GM18519 (cell line): ENCODE measurements at regions not wholly inside any gene's neighbourhood (a gene's known extent, or its start where the extent isn't known, plus 50 kb on each side); places are given as distances from the start of the nearest gene placed in this dataset.
A peak's percentile ranks its signal among the peaks of the same experiment; 100 is the strongest.

ENCODE experiments used
- ATAC-seq: cut with Tn5 transposase; IDR thresholded peaks from one replicate; pipeline ENCODE4 v1.9.1; 2021; ENCODE audit warnings: mild to moderate bottlenecking, moderate library complexity; ENCODE audit not compliant: unreplicated experiment, low FRiP score

DNA sequence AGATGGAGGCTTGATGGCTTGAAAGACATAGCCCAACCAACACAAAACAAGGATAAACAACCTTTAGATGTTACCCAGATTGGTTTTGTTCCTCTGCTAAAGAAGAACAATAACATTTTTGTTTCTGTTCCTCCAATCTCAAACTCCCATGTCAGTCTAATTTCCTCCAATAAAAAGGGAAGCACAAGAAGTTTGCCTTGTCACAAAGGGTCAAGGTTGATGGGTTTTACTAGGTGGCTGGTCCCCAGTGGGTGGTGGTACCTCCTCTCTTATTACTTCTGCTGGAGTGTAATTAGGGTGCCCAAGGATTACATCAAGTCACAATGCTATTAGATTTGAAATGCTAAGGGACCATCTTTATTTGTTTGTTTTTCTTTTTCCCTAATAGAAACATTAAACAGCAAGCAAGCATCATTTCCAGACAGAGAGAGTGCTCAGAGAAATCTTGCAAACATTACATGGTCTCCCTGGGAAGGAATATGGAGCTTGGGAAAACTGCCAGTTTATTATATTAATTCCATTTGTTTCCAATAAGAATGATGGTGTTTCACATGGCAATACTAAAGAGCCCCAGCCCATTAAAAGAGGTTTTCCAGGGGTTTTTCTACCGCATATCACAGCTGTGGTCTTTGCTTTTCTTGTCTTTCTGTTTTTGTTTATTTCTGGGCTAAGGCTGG, 78.3 kb upstream of the AOAH start:
- no peak for ATAC-seq

DNA sequence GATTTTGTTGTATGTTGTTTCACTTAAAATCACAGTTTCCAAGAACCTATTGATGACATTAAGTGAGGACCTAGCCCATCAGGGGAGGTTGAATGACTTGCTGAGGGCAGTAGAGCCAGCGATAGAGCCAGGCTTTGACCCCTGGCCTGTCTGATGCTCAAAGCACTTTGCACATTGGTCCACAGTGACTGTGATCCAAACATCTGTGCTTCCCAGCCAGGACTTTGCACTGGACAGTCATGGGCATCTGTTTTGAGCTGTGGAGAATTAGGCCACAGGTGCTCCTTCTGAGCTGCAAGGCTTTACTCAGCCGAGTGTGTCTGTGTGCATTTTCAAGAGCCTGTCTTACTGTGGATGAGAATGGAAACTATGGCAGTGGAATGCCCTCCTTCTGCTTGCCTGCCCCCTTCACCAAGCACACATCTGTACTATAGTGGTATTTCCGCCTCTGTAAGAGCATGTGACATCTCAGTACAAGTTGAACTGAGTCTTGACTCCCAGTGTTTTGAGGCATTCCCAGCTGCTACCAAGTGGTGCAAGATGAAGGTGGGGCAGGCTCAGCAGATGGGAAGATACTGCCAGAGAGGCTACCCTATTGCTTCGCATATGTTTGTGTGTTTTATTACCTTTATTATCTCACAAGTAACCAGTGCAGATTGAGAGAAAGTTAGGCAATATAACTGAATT, 72.7 kb upstream of the AOAH start:
- ATAC-seq: no peak

DNA sequence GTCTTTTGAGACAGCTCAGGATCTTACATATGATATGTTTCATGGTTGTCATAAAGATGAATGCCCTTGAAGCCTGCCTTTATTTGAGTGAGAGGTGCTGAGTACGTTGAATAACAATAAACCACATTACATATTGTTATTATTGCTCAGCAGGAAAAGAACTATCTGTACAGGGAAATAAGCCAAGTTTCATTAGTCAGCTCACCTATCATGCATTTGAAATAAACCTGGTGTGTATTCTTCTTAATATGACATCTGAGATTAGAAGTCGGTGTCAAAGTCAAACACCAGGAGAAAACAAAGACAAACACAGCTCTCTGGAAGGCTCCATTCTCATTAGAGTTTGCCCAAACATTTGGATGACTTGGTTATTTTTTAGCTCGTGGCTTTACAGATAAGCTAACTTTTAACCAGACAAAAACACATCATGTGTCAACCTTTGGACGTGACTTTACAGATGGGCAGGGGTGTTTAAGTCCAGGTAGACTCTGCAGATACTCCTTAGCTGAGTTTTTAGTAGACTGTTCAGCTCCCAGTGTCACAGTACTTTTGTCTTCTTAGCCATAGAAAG, 71.2 kb upstream of the AOAH start:
- no peak for ATAC-seq

DNA sequence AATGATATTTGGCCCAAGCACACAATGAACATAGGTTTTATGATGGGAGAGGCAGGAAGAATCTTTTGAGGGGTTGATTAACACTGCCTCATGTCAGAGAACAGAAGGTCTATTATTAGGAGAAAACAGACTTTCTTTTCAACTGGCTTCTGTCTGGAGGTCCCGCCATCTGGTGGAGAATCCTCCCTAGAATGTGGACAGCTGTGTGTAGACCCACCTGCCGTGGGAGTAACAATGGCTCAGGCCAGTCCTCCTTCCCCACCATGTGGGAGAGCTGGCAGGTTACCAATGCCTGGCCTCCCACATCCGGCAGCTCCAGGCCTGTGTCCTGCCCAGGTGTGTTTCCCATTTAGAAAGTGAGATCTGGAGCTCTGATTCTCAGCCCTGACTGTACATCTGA, 70.4 kb upstream of the AOAH start:
- ATAC-seq: no peak

DNA sequence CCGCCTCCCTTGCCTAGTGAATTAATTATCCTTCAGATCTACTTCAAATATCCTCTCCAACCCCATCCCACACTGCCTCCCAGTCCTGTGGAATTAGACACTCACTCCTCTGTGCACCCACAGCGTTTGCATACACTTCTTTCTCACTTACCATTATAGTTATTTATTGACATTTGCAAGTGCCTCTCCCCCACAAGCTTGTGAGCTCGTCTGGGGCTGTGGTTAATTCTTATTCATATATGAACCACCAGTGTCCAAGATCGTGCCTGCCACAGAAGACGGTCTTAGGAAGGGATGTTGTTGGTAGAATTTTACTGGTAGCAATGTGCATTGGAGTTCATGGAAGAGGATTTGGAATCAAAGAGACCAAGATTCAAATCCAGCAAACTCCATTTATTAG, 68.1 kb upstream of the AOAH start:
- ATAC-seq: no peak

DNA sequence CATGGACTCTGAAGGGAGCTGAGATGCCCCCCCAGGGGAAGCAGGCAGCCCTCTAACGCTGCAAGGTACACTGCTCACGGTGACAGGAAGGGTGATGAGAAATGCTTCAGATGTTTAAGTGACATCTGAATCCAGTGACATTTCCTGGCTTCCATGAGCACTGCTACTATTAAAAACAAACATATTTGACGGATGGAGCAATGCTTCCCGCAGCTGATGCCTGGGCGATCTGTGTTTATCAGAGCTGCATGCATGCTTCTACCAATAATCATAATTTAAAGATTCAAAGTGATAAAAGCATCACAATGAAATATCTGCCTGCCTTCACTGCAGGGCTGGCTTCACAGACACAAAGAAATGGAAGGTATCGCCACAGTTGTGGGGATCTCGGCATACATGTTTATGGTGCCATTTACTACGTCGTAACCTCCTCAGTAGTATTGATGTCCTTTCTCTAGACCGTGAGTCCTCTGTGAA, 66.1 kb upstream of the AOAH start:
- no peak for ATAC-seq

DNA sequence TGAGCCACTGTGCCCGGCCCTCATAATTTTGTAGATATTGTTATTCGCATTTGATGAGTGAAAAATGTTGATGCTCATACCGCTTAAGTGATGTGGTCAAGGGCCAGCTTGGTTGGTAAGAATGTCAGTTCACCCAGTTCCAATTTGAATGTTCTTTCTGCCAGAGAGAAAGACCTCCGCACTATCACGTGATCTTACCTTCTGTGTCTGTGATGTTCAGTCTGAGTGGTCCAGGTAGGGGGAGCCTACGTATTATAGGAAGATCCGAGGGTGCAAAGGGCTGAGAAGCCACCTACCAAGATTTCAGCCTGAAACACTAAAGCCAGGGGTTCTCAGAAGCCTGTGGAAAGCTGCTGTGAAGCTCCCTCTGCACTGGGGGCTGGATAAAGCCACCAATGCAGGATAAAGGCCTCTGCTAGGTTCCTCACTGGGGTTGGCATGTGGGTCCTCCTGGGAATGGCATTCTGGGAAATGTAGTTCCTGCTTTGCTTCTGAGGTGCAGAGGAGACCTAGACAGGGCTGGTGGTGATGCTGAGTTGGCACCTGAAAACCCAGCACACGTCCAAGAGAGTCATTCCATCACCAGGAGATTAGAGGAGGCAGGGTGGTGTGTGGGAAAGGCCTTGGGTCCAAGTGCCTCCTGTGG, 64.7 kb upstream of the AOAH start:
- ATAC-seq: no peak

DNA sequence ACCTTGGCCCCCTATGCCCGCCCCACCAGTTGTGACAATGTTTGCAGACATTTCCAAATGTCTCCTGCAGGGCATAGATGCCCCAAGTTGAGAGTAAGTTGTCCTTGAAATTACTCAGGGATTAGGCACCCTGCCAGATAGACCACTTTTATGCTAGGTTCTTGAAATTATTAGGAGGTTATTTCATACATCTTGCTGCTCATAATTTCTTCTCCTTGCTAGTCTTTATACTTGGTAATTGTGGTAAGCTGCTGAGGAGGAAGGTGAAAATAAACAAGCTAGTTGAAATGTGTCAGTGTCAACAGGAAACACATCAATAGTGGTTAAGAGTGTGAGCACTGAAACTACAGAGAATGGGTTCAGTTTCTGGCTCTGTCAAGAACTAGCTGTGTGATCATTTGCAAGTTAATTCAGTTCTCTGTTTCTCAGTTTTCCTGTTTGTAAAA, 63.7 kb upstream of the AOAH start:
- peak; percentile 40 for ATAC-seq

DNA sequence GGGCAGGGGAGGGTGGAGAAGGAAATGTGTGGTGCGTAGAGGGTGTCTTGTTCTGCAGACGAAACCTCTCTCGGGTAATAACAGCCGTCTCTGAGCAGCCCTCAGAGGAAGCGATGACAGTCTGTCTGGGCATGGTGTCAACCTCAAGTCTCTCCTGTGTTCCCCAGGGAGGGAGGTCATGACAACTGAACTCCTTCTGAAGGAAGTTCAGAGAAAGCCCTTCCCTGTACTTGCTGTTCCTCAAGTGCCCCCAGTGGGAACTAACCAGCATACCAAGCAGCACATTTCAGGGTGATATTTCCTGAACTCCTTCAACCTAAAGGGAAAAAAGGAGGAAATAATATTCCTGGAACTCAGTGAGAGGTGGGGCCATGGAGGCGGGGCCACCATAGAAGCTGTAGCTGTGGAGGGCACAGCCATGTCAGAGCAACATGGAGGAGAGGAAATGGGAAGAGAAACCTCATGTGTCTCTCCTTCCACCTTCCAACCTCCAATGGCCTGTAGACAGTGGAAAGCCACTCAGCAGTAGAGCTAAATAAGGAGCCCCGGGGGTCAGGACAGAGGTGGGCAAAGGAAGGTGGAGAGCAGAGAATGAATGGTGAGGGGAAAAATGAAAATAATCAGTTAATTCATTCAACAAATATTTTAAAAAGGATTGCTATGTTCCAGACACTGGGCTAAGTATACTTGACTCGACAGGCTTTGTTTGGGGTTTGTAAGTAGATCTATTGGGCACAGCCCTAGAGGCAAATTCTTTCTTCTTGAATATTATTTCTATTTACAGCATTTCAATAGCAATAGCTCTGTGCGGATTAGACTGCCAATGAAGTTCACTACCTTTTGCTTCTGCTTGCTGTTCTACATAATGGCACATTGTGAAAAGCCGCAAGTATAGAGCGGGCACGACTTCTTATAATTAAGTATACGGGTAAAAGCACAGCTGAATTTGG, 61.0 kb upstream of the AOAH start:
- peak; percentile 92 for ATAC-seq

DNA sequence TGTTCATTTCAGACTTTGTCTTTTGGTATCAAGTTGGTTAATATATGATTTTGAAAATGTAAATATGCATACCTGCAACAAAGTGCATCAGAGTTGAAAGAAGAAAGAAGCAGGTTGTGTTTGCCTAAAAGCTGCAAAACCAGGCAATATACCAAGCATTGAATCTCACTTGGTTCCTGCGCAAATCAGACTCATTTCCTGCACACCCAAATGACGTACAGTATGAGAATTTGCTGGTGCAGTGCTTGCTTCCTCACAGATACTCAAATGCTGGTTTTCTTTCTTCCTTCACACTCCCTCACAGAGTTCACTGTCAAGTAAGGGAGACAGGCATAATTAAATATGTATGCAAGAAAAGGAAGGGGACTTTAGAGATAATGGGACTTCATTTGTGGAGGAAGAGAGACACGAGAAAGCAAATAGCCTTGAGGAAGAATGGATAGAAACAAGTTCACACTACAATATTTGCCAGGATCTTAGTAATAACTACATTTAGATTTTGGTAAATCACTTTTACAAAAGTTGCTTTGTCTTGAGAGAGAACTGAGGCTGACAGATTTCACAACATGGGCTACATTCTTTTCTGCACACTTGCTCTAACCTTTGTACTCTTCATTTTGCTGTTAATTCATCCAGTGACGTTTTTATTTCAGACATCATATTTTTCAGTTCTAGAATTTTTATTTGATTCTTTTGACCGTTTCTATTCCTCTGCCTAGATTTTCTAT, 56.9 kb upstream of the AOAH start:
- no peak for ATAC-seq

DNA sequence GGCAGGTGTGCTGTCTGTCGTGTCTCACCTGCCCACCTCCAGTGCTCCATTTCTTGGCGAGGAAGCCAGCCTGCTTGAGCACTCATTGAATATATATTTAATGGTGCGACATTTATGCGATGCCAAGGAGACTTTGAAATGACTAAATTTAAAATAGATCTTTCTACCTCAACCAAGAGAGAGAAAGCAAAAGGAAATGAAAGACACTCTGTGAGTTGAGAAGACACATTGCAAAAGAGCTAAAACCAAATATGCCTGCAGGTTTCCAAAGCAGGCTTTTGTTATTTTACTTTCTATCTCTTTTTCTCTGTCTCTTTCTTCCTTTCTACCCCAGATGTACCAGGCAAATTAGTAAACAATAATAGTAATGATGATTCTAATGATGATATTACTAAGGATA, 53.6 kb upstream of the AOAH start:
- ATAC-seq: no peak

DNA sequence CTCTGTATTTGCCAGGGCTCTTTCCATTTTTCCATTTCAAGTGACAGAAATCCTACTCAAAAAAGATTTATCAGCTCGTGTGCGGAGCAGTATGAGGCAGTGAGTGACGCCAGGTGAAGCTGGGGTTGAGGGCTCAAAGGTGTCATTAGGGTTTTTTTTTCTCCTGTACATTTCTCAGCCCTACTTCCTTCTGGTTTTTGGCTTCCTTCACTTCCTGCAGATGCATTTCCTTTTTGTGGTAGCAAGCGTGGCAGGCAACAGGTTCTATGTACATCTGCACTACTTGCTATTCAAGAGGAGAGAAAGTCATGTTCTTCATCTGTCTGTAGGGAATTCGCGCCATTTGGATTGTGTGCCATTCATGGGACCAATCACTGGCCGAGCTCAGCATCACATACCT, 52.8 kb upstream of the AOAH start:
- ATAC-seq: no peak

DNA sequence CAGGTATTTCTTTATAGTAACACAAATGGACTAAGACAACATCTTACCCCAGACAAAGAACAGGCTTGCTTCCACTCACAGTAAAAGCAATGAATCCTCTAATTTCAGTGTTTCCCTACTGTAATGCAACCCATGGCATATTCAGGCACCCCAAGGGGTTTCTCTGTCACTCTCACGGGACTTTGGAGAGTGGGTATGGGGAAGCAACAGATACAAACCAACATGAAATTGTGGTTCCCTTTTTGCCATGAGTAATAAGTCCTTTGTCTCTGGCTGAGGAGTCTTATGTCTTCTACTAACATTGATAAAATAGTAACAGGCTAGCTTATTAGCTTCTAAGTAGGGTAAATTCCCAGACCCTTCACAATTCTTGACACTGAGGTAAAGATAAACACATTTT, 51.4 kb upstream of the AOAH start:
- no peak for ATAC-seq

DNA sequence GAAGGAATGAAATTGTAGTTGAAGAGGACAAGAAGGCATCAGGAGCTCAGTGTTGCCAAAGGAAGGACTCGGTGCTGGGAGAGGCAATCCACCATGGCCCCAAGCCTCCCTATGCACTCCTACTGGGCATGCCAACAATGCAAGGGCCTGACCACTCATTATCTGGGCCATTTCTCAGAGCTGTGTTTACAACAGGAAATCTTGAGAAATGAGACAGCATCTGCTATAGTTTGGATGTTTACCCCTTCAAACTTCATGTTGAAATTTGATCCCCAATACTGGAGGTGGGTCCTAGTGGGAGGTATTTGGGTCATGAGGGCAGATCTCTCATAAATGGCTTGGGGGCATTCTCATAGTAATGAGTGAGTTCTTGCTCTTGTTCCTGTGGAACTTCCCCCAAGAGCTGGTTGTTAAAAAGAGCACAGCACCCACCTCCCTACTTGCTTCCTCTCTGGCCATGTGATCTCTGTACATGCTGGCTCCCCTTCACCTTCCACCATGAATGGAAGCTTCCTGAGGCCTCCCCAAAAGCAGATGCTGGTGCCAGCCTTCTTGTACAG, 50.8 kb upstream of the AOAH start:
- no peak for ATAC-seq
